HG03139 (cell line): ENCODE measurements at regions not wholly inside any gene's neighbourhood (a gene's known extent, or its start where the extent isn't known, plus 50 kb on each side); places are given as distances from the start of the nearest gene placed in this dataset.

ENCODE experiments used
- ATAC-seq: cut with Tn5 transposase; IDR thresholded peaks from one replicate; pipeline ENCODE4 v1.9.1; 2021; ENCODE audit not compliant: unreplicated experiment

DNA sequence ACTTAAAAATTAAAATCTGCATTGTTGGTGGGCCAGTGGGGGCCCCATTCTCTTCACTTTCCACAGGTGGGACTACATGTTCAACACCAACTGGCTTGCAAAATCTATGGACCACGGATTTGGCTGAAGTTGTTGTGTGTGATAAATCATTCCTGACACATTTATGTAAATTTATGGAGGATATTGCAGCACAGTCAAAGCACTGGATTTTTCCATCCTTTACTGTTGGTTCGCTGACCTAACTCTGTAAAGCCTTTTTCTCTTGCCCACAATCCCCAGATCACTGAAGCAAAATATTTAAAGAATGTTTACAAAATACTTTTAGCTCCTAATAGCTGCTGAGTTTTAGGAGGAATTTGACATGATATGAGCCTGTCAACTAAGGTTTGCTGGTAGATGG is 219.7 kb upstream of the PRICKLE1 start:
- no peak for ATAC-seq

DNA sequence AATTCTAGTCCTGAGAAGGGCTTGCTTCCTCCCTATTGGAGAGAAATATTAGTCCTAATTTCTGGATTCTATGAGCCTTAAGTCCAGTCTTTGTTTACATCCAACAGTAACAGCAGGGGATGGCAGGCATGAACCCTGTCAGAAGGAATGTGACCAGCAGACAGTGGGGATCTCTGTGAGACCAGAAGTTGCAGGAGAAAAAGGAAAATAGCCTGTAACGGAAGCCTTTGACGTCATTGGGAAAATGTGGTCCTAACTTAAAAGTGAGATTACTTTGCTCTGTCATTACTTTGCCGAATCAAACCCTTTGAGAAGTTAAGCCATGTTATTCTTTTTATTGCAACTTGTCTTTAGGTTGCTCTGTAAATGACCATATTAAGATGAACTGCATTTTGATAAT is 218.2 kb upstream of the PRICKLE1 start:
- ATAC-seq = no peak

DNA sequence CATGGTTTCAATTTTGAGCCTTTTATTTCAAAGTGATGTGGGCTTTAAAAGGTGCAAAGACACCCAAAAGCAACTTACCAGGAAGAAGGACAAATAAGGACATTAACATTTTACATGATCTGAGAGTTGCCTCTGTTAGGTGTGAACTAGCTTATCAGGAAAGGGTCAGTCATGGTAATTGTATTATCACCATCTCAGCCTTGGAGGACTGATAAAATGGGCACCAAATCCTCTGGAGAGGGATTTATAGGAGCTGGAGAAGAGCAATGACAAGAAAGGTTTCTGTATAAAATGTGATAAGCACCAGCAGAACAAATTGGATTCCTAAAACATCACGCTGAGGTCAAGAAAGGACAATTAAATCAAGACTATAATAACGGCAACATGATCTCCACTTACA is 217.7 kb upstream of the PRICKLE1 start:
- no peak for ATAC-seq

DNA sequence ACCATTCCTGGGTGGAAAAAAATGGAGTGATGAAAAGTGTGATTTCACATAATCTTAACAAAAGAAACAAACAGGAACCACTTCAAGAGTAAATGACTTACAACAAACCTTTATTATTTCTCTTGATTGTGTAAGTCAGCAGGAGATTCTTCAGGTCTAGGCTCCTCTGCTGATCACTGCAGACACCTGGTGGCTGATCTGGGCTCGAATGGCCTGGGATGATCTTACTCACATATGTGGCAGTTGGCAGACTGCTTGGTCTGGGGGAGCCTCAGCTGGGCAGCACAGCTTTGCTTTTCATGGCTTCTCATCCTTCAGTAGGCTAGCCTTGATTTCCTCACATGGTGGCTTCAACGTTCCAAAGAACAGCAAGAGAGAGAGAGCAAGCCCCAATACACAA is 215.4 kb upstream of the PRICKLE1 start:
- ATAC-seq = no peak

DNA sequence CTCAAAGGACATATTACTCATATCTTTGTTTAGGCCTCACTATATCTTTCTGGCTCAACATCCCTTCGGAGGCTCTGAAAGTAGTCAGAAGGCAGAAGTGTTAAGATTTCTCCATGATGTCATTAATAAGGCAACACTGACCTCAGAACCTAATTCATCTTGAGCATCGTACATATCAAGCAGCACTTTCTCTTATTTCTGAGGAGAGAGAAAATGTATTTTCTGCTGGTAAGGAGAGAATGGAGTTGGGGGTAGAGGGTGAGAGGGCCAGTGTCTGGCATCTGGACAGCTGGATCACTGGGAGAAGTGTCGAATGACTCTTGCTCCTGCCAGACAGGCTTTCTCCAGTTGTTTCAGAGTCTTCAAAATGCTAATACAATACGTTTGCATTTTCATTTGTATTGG is 213.2 kb upstream of the PRICKLE1 start:
- ATAC-seq = no peak

DNA sequence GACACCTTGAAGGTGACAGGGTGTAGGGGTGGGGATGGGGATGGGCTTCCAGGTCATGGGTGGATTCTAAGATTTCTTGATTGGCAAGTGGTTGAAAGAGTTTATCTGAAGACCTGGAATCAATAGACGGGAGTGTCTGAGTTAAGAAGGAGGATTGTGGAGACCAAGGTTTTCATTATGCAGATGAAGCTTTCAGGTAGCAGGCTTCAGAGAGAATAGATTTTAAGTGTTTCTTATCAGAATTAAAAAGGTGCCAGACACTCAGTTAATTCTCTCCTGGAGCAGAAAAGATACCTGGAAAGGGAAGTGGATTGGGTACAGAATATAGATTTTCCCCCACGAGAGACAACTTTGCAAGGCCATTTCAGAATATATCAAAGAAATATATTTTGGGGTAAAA is 211.7 kb upstream of the PRICKLE1 start:
- ATAC-seq = no peak

DNA sequence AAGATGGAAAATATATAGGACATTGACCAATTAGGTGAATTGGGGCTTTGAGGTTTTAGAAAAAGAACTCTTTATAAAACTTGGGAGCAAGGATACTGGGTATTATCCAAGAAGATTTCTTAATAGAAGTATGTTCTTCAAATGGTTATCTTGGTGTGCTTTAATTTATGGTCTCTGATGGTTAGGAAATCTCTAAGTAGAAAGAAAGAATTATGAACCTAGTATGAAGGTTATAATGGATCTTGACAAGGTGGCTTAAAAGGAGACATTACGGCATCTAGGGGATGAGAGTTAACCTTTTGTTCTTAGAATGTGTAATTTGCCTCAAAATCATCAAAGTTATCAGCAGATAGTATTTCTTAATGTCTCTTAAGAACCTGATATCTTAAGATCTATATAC is 210.4 kb upstream of the PRICKLE1 start:
- no peak for ATAC-seq

DNA sequence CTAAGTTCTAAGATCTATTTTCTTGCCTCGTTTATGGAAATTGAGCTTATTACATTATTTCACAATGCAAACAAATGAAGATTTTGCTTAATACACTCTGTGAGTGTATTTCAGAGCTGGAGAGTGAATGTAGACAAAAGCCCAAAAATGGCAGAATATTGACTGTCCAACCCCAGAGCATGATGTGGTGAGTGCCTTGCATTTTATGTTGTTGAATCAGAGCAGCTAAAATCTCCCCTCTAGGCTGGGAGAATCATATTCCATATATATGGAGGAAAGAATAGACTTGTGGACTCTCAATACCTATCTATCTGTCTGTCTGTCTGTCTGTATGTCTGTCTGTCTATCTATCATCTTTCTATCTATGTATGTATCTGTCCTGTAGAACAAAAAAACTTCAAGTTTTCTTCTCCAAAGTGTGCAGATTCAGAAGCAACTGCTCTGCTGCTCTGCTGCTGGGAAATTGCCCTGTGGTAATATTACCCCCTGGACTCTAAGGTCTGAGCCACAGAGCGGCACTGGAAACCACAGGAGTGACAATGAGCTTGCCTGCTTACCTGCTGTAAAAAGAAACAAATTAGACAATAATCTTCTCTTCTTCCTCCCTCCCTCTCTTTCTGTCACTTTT is 209.4 kb upstream of the PRICKLE1 start:
- no peak for ATAC-seq

DNA sequence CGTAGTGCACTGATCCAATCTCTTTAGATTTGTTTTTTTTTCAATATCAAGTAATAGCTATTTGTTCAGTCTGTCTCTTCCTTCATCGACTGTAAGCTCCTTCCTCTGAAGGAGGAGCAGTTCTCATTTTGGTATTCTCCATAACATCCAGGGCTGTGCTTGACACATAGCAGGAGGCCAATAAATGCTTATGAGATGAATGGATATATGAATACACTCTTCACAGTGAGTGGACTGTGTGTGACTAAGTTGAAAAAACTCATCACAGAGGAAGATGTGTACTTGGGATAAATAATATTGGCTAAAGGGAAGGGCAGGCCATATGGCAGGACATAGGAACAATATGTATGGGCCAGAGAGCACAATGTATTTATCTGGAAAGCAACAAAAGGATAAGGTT is 205.3 kb upstream of the PRICKLE1 start:
- ATAC-seq = no peak

DNA sequence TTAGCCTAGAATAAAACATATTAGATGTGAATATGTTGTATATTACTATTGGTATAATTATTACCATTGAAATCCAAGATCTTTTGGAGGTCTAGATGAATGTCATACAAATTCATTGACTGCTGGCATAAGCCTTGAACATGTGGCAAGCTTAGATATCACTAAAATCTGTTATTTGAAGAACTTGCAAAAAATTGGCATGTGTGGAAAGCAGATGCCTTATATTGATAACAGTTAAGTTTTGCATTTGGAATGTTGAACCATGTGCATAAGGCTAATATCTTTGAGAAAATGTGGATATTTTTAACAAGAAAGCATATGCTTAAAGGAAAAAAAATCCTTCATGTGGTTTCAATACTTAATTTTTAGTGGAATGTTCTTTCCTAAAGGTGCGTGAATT is 203.6 kb upstream of the PRICKLE1 start:
- no peak for ATAC-seq

DNA sequence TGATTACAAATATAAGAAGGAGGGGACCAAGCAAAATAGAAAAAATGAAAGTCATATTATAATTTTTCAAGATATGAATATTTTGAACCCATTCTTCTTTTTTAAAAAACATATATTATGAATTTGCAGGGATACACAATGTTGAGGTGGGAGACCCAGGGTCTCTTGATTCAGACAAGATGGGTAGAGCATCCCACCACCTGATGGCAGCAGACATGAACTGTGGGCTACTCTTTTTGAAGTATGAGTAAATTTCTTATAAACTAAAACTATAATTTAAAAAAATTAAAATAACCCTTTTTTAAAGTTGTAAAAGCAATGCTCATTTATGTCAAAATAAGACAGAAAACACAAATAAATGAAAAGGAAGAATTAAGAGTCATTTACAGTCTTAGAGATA is 202.7 kb upstream of the PRICKLE1 start:
- no peak for ATAC-seq

DNA sequence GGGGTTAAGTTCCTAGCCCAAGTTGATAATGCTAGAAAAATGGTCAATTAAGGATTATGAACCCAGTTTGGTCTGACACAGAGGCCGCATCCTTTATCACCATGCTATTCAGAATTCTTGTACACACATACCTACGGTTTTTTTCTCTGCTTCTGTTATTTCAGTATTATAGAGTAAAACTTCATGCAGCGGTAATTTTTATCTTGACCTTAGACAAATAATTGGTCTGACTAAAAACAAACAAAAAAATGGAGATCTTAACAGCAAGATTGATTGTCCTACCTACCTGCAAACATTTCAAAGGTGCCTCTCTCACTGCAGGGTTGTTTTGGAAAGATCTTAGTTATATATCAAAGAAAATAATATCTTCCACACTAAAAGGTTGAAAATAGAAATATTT is 201.9 kb upstream of the PRICKLE1 start:
- ATAC-seq = no peak

DNA sequence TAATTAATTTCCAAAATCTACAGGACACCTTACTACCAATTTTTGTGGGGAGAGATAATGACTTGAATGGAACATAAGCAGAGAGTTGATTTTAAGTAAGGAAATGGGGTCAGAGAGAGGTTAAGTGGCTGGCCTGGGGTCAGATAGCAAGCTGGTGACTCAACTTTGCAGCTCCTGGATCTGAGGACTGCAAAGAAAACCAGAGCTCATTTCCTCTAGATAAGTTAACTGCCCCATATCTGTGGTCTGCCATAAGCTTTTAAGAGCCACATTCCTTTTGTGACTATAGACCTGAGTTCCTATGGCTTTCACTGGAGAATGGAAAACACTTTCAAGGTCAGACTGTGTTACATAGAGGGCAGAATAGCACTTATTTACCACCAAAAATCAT is 201.2 kb upstream of the PRICKLE1 start:
- ATAC-seq = no peak

DNA sequence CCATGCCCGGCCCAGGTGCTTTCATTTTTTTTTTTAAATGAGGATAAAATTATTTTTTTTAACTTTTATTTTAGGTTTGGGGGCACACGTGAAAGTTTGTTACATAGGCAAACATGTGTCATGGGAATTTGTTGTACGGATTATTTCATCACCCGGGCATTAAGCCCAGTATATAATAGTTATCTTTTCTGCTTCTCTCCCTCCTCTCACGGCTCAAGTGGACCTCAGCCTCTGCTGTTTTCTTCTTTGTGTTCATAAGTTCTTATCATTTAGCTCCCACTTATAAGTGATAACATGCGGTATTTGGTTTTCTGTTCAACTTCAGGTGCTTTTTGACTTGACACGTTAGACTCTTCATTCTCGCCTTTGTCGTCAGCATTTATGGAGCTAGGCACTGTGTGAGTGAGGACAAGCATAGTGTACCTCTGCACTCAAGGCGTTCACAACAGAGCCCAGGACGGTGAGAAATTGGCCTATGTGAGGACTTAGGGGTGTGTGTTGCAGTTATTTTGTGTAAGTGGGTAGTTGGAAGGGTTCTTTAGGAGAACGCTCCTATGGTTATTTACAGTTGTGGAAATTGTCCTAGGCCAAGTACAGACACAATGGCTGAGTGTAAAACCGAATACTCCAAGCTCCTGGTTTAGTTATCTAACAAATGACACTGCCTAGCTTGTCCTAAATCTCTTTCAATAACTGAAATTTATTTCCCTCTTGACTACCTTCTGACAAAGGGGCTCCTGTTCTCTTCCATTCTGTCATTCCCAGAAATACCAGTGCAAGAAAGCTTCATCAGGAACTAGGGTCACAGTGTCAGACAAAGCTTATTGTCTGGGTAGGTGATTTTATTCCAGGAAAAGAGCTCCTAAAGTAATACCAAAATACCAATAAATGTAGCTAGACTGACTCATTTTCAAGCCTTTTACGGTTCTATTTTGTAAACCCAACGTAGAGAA is 200.5 kb upstream of the PRICKLE1 start:
- no peak for ATAC-seq

DNA sequence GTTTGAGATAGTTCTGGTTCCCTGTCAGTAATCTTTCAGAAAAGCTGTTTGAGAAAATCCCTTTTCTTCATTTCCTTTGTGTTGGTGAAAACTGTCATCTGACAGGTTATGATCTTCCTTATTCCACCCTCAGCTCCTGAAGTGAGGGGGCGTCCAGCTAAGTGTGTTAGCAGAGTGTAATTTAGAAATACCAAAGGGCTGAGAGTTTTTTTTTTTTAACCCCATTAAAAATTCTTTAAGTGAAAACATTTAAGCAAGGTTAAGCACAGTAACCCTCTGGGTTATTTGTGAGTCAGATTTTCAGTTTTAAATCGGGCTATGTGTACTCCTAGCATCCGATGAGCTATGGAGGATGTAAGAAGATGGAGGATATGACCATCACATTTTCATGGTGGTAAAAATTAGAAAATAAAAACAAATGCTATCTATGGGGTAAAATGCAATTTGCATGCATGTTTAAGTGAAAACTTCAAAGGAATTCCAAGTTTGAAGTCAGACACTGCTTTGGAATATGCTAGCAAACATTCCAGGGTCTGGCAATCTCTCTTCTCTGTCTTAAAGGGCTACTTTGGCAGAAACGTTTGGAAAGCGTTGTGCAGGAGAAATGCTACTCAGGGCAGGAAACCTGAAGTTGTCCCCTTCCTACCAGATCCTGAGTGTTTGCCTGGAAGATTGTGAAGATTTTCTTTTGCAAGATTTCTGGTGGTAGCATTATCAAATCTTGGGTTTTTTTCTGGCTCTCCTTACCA is 197.0 kb upstream of the PRICKLE1 start:
- ATAC-seq = no peak

DNA sequence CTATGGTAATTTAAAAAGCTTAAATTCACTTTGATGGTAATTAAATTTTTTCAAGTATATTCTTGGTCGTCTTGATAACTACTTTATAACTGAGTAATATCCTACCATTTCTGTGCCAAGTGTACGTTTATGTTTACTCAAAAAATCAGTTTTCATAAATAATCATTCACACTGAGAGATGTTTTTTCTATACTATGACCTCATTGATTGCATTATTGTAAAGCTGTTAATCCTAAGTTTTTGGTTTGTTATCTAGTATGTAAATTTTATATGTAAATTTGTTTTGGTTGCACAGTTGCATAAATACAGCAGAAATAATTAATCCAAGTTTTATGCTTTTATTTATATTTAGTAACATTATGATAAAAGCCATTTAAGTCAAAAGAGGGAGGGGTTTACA is 196.4 kb upstream of the PRICKLE1 start:
- no peak for ATAC-seq

DNA sequence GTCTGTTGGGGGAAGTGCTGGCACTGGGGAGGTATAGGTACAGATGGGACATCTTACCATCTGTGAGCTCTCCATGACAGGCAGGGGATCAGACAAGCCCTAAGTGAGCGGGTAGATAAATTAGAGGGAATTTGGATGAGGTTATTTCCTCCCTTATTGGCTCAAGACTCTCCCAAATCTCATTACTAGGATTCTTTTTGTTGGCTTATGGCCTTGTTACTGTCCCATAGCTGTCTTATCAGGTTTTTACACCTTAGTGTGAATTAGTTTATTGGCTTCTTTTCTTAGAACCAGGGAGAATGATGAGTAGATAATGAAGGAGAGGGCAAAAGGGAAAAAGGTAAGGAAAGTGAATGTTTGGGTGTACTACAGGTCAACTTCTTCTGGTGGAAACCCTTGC is 191.1 kb upstream of the PRICKLE1 start:
- no peak for ATAC-seq

DNA sequence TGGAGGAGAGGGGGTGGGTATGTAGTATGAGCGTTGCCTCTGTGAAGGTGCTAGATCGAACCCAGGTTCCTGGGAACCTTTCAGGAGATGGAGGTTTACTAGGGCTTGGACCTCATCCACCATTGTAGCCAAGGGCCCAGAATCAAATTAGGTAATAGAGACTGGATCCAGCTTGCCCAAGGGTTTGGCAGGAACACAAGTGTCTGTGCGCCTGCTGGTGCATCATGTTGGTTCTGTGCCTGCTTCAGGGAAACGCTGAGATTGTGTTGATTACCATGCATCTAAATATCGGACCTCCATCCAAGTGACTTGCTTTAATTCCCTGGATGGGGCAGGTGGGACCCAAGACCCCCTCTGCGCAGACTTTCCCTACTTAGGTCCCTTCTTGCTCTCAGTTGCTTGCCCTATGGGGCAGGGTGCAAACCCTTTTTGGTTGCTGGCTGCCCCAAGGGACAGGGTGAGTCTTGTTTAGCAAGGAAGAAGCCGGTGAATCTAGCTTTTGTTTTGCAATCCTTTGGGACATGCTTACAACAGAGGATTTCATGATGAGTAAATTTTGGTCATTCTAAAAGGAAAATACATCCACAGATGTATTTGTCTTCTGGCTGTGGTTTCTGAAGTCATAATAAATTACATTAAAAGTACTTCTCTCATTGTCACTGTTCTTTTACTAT is 189.8 kb upstream of the PRICKLE1 start:
- no peak for ATAC-seq

DNA sequence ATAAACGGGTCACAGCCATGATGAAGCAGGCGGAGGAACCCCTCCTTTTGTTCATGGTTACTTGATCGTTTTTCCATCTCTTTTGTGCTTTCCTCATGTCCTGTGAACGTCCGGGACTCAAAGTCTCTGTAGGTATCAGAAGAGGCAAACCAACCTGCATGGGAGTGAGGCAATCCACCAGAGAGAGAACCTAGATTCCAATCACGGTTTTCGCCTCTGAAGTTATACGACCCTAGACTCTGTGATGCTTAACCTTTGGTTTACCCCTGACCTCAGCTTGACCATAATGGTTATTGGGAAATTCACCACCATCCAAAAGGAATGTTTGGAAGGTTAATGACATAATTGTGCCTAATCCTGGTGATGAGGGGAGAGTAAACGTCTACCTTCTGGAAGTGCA is 186.8 kb upstream of the PRICKLE1 start:
- ATAC-seq = no peak

DNA sequence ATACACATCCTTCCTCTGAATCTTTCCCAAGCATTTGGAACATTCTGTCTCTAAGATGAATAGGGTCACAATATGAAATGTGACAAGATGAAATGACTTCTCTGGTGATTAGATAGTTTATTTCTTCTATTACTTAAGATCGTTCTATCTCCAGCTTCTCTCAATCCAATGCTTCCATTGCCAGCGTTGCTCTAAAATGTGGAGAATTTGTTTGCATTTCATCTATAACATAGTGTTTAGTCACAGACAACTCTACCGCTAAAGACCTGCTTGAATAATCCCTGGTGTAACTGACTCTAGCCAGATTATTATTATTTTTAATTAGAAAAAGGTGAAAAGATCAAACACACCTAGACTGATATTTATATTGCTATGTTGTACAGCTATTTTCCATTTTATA is 184.7 kb upstream of the PRICKLE1 start:
- ATAC-seq = no peak

DNA sequence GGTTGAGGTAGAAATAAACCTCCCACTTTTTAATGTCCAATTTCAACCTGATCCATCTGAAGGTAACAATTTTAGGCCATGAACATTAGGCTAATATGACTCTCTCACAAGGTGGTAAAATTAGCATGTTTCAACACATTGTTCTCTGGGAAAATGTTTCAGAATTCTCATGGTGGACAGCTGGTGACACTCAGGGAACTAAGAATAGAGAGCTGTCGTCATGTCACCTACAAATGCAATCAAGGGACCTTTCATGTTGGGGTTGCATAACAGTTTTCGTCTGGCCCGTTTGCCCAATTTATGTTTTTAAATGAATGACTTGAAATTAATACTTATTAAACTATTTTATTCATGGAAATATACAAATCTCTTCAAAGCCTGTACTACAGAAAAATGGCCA is 180.7 kb upstream of the PRICKLE1 start:
- no peak for ATAC-seq
